GM19372 (cell line): ENCODE measurements at regions not wholly inside any gene's neighbourhood (a gene's known extent, or its start where the extent isn't known, plus 50 kb on each side); places are given as distances from the start of the nearest gene placed in this dataset.
"Not testable (repeated sequence)": the region's sequence is repeated elsewhere in the genome, so short reads cannot be mapped to it uniquely, and the experiment has no call there.

Experiments used
- ATAC-seq: cut with Tn5 transposase; IDR thresholded peaks from one replicate; pipeline ENCODE4 v1.9.1; 2021; ENCODE audit warnings: mild to moderate bottlenecking, low read depth, moderate library complexity; ENCODE audit not compliant: unreplicated experiment

DNA sequence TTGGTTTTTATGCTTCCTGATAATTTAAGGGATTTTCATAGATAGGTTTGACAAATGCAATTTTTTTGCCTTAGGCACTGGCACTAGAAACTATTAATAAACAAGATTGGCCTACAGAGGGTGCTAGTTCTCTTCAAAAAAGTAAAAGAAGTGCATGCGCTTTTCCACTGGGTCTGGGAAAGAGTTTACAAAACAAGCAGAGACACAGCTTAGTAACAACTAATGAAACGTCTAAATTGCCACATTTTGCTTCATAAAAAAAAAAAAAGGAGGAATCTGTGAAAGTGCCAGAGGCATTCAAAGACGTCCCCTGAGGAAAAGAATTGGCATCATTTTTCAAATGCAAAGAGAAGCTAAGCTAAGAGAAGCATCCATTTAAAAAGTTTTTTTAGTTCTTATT, 58.3 kb upstream of the EEA1 start:
- ATAC-seq = peak; percentile 39

DNA sequence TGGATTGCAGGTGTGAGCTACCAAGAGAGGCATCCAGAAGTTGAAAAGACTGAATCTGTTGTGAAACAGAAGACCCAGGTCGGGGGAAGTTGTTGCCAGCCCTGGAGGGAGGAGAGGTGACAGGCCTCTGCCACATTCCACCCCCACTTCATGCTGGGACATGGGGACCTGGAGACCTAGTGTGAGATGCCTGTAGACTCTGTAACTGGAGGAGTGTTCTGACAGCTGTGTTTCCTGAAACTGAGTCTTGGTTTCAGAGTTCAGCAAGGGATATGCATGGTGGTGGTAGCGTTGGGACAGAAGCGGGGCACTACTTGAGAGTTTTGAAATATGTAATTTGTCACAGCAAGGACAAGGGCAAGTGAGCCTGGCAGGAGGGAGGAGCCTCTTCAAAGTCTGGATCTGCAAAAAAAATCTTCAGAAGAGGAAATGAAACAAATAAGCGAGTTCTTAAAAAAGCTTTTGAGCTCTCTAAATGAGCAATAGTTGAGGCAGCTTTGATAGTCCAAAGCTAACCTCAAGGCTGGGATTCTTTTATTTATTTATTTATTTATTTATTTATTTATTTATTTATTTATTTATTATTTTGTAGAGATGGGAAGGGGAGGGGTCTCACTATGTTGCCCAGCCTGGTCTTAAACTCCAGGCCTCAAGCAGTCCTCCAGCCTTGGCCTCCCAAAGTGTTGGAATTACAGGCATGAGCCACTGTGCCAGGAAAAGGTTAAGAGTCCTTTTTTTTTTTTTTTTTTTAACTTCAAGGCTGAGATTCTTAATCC, 58.9 kb upstream of the EEA1 start:
- ATAC-seq = peak; percentile 79

- ATAC-seq = no peak
Observed at GRCh38 chr12:92988622-92989130, 59.6 kb upstream of the EEA1 start.

DNA sequence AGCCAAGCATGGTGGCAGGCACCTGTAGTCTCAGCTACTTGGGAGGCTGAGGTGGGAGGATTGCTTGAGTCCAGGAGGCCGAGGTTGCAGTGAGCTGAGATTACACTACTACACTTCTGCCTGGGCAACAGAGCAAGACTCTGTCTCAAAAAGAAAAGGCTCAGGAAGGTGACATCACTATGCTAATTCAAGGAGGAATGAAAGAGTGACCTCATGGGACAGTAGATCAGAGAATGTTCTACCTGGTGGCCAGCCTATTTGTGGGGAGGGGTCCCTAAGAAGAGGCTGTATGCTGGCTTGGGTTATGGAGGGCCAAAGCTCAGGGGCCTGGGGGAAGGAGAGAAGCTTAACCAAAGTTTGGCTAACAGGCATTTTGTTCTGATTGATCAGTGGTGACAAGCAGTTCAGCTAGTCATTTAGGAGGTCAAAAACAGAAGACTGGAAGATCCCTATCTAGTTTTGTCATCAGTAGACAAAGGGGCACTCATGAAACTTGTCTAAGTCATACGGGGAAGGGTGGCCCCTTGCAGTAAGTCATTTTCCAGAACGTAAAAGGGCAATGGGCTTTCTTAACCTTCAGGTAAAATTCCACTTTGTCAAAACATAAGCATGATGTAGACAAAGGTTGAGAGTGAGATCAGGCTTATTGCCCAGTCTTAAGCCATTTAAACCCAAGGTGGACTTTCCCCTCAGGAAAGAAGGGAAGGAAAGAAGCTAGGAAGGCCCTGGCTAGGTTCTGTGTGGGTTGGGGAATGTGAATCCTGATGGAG, 60.8 kb upstream of the EEA1 start:
- no peak for ATAC-seq

- no peak for ATAC-seq
Observed at GRCh38 chr12:92991134-92991533, 62.0 kb upstream of the EEA1 start.

- no peak for ATAC-seq
Observed at GRCh38 chr12:92992041-92992440, 62.9 kb upstream of the EEA1 start.

- no peak for ATAC-seq
Observed at GRCh38 chr12:92993259-92993658, 64.2 kb upstream of the EEA1 start.

GRCh38 chr12:92995258-92995903, 66.3 kb upstream of the EEA1 start:
- ATAC-seq = peak; percentile 57

GRCh38 chr12:93000026-93000425, 70.9 kb upstream of the EEA1 start:
- no peak for ATAC-seq

DNA sequence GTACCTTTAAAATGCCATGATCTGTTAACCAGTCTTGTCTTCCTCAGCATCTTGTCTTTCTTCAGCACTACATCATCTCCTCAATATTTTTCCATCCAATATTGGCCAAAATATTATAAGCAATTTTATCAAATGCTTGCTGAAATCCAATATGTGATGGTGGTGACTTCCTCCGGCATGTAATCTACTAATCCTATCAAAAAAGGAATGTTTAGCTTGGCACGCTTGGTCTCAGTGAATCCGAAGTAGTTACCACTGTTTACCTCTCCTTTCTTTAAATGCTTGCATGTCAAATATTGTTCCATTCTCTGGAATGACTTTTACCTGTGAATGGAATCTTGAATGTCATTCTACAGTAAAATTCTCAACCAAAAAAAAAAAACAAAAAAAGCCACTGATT, 72.3 kb upstream of the EEA1 start:
- no peak for ATAC-seq

DNA sequence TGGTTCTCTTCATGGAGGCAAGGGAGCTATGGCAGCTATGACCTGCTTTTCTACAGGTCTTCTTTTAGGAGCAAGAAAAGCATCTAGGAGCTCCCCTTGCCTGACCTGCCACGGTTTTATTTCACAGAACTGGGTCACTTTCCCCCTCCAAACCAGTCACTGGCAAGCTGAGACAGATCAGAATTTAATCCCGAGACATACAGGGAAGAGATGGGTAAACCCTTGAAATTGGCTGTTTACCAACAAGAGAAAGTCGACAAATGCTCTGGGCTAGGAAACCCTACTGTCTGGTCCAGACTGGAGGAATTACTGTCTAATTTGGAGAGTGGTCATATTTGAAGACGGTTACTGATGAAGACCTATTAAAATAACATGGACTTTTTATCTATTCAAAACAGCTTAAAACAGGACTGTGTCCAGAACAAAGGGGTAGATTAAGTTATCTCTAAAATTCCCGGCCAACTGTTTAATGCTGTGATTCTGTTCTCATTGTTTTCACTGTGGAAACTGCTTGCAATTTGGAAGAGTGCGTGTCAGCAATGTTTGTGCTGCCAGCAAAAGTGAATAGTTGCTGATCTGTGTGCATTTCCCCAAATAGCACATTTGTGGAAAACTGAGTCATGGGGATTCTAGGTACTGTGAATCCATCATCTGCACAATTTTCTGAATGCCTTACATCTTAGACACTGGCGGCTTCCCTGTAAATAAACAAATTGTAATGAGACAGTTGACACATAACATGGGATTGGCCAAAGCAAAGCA, 73.4 kb upstream of the EEA1 start:
- no peak for ATAC-seq

GRCh38 chr12:93003531-93004239, 74.6 kb upstream of the EEA1 start:
- ATAC-seq = no peak

- no peak for ATAC-seq
Observed at GRCh38 chr12:93005928-93006392, 76.9 kb upstream of the EEA1 start.

- no peak for ATAC-seq
Observed at GRCh38 chr12:93006471-93007208, 77.5 kb upstream of the EEA1 start.

- ATAC-seq = no peak
Observed at GRCh38 chr12:93007544-93007943, 78.4 kb upstream of the EEA1 start.

GRCh38 chr12:93008044-93008778, 79.1 kb upstream of the EEA1 start:
- no peak for ATAC-seq

- not testable (repeated sequence) for ATAC-seq
Observed at GRCh38 chr12:93008880-93009279, 79.8 kb upstream of the EEA1 start.

DNA sequence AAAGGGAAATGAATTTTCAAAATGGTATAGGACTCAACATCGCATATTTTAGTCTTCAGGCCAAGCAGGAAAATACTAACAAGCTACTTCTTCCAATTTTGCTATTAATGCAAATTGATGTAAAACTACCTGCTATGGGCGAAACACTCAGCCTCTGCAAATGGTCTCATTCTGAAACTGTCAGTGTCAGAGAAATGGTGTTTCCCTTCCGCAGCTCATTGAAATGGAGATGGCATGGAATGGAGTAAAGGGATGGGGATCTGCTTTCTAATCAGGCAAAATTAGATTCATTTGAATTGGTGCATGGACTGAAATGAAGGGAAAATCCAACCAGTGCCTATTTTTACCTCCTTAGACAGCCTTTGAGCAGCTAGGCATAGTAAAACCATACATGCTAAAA, 80.4 kb upstream of the EEA1 start:
- no peak for ATAC-seq
